A673 (cell line): ENCODE measurements at regions not wholly inside any gene's neighbourhood (a gene's known extent, or its start where the extent isn't known, plus 50 kb on each side); places are given as distances from the start of the nearest gene placed in this dataset.

Source experiments
- CTCF ChIP-seq: fragments of 300-800, 200-600 bp; sonication (generic); conservative IDR thresholded peaks from 2 replicates; pipeline ENCODE4 v1.5.1; 2017; ENCODE audit warnings: low read depth, mild to moderate bottlenecking, antibody characterized with exemption, low read length, moderate library complexity, mixed read lengths
- EZH2 ChIP-seq: fragments of 200-600 bp; sonication (generic); IDR thresholded peaks from 2 replicates; pipeline ENCODE4 v1.6.1; 2017; ENCODE audit warnings: borderline replicate concordance, low read depth, mild to moderate bottlenecking, mixed read lengths, antibody characterized with exemption, low read length; ENCODE audit not compliant: poor library complexity, severe bottlenecking

GRCh38 chr12:126607157-126607556, 1541.9 kb downstream of the AACS start:
- no peak for TF ChIP-seq CTCF
- TF ChIP-seq EZH2 = no peak
